ENCODE measurements at regions not wholly inside any gene's neighbourhood (a gene's known extent, or its start where the extent isn't known, plus 50 kb on each side); places are given as distances from the start of the nearest gene placed in this dataset.
"Not testable (repeated sequence)": the region's sequence is repeated elsewhere in the genome, so short reads cannot be mapped to it uniquely, and the experiment has no call there.

DNA sequence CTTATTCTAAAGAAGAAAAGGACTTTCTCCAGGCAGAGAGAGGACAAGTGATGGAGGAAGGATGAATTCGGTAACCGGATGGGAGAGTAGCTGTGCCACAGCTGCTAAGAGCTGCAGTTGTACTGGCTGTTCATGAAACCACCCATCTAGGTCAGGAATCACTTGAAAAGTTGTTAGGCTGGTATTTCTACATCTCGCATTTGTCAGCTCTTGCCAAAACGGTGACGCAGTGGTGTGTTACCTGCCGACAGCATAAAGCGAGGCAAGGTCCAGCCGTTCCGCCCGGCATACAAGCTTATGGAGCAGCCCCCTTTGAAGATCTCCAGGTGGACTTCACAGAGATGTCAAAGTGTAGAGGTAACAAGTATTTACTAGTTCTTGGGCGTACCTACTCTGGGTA lies 87.3 kb upstream of the DEFB108B start:
- TF ChIP-seq, protein P1, sequence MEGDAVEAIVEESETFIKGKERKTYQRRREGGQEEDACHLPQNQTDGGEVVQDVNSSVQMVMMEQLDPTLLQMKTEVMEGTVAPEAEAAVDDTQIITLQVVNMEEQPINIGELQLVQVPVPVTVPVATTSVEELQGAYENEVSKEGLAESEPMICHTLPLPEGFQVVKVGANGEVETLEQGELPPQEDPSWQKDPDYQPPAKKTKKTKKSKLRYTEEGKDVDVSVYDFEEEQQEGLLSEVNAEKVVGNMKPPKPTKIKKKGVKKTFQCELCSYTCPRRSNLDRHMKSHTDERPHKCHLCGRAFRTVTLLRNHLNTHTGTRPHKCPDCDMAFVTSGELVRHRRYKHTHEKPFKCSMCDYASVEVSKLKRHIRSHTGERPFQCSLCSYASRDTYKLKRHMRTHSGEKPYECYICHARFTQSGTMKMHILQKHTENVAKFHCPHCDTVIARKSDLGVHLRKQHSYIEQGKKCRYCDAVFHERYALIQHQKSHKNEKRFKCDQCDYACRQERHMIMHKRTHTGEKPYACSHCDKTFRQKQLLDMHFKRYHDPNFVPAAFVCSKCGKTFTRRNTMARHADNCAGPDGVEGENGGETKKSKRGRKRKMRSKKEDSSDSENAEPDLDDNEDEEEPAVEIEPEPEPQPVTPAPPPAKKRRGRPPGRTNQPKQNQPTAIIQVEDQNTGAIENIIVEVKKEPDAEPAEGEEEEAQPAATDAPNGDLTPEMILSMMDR (conservative IDR thresholded peaks at IDR 0.05): not testable (repeated sequence)
- not testable (repeated sequence) for TF ChIP-seq EZH2 (IDR thresholded peaks at IDR 0.05; ENCODE audit: low read depth)

Measured in PC-9 (cell line).